Astrocyte (in vitro differentiated cells and primary cell): ENCODE measurements at regions not wholly inside any gene's neighbourhood (a gene's known extent, or its start where the extent isn't known, plus 50 kb on each side); places are given as distances from the start of the nearest gene placed in this dataset.

Experiments used
- DNase-seq: peaks from one replicate; pipeline ENCODE4 v3.0.0-alpha.2; 2010; ENCODE audit warnings: low read depth
- FAIRE-seq: peaks from 2 replicates; lab custom pipeline; 2011; peaks lifted over from hg19 to GRCh38; lab: Jason Lieb, UNC
- H2AFZ ChIP-seq: 2 replicates; pipeline ENCODE4 v1.6.0; 2012; ENCODE audit warnings: low read depth, low read length, inconsistent platforms
- H3K27ac ChIP-seq: 2 replicates; pipeline ENCODE4 v1.5.1; 2011; ENCODE audit warnings: low read depth, low read length, inconsistent platforms
- H3K27me3 ChIP-seq: 2 replicates; pipeline ENCODE4 v1.6.0; 2011; ENCODE audit warnings: low read length, inconsistent platforms; ENCODE audit not compliant: insufficient read depth
- H3K36me3 ChIP-seq: 2 replicates; pipeline ENCODE4 v1.5.1; 2011; ENCODE audit warnings: low read length, inconsistent platforms; ENCODE audit not compliant: insufficient read depth
- H3K4me1 ChIP-seq: 2 replicates; pipeline ENCODE4 v1.5.1; 2011; ENCODE audit warnings: low read length, inconsistent platforms; ENCODE audit not compliant: insufficient read depth
- H3K4me2 ChIP-seq: 2 replicates; pipeline ENCODE4 v1.6.0; 2012; ENCODE audit warnings: low read length, inconsistent platforms
- H3K4me3 ChIP-seq: 2 replicates; pipeline ENCODE4 v1.5.1; 2011; ENCODE audit warnings: low read depth, mild to moderate bottlenecking, low read length, inconsistent platforms; ENCODE audit not compliant: insufficient read depth
- H3K79me2 ChIP-seq: 2 replicates; pipeline ENCODE4 v1.6.0; 2012; ENCODE audit warnings: mild to moderate bottlenecking, low read length, inconsistent platforms; ENCODE audit not compliant: insufficient read depth
- H3K9ac ChIP-seq: 2 replicates; pipeline ENCODE4 v1.6.0; 2012; ENCODE audit warnings: mild to moderate bottlenecking, low read length, inconsistent platforms
- H3K9me3 ChIP-seq: 2 replicates; pipeline ENCODE4 v1.5.1; 2012; ENCODE audit warnings: low read depth, mild to moderate bottlenecking, low read length, inconsistent platforms; ENCODE audit not compliant: insufficient read depth
- H4K20me1 ChIP-seq: 2 replicates; pipeline ENCODE4 v1.6.0; 2012; ENCODE audit warnings: low read length, inconsistent platforms; ENCODE audit not compliant: insufficient read depth
- H3K27ac Mint-ChIP-seq: one replicate; pipeline ENCODE4 v1.8.0; 2021; ENCODE audit warnings: mild to moderate bottlenecking, mixed read lengths; ENCODE audit not compliant: unreplicated experiment
- H3K27me3 Mint-ChIP-seq: one replicate; pipeline ENCODE4 v1.8.0; 2021; ENCODE audit warnings: low read depth, mixed read lengths; ENCODE audit not compliant: unreplicated experiment
- H3K36me3 Mint-ChIP-seq: one replicate; pipeline ENCODE4 v1.8.0; 2021; ENCODE audit warnings: low read depth, mixed read lengths; ENCODE audit not compliant: unreplicated experiment
- H3K4me1 Mint-ChIP-seq: one replicate; pipeline ENCODE4 v1.8.0; 2021; ENCODE audit warnings: low read depth, mixed read lengths; ENCODE audit not compliant: unreplicated experiment
- H3K4me3 Mint-ChIP-seq: one replicate; pipeline ENCODE4 v1.8.0; 2021; ENCODE audit warnings: mild to moderate bottlenecking, moderate library complexity, mixed read lengths; ENCODE audit not compliant: unreplicated experiment
- H3K9me3 Mint-ChIP-seq: one replicate; pipeline ENCODE4 v1.8.0; 2021; ENCODE audit warnings: mild to moderate bottlenecking, mixed read lengths; ENCODE audit not compliant: unreplicated experiment
- EZH2 ChIP-seq: IDR thresholded peaks from 2 replicates; pipeline ENCODE4 v1.6.1; 2012; ENCODE audit warnings: mild to moderate bottlenecking, low read length, inconsistent platforms; ENCODE audit not compliant: insufficient read depth
- TF ChIP-seq, protein P1 (sequence below): IDR thresholded peaks from 2 replicates; pipeline ENCODE4 v1.5.1; 2011; ENCODE audit warnings: low read depth, mild to moderate bottlenecking, inconsistent platforms, low read length, moderate library complexity; ENCODE audit not compliant: insufficient read depth

DNA sequence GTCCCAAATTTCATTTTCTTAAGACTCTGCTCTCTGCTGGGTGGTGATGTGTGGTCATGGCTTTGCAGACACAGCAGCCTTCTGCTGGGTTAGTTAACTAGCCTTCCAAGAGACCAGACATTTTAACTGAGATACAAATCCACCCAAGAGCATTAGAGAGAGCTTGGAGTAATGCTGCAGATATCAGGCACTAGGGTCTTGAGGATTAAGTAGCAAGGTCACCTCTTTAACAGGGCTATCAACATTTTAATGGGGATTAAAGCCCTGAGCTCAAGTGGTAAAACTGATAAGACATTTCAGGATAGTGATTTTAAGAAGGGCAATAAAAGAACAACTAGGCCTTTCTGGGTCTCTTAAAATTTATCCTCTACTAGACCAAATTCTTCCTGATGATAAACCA is 461.2 kb downstream of the MEIS1 start:
- Histone ChIP-seq H3K27me3 (no peaks in the 10 kb centered on the region), H3K9me3 (no peaks in the 10 kb centered on the region), H3K27ac (no peak overlapping the region), H3K9ac (no peak overlapping the region), H2AFZ (no peak overlapping the region), H4K20me1 (no peaks in the 10 kb centered on the region), H3K79me2 (no peaks in the 10 kb centered on the region), H3K36me3 (no peaks in the 10 kb centered on the region), H3K4me1 (peaks cover 8% of the 10 kb centered on the region), H3K4me3 (no peak overlapping the region), H3K4me2 (no peak overlapping the region)
- Mint-ChIP-seq H3K36me3 (no peaks in the 10 kb centered on the region), H3K4me1 (peaks cover 12% of the 10 kb centered on the region), H3K4me3 (no peak overlapping the region), H3K27me3 (no peaks in the 10 kb centered on the region), H3K9me3 (no peaks in the 10 kb centered on the region), H3K27ac (no peak overlapping the region)
- no peak for TF ChIP-seq EZH2
- TF ChIP-seq, protein P1, sequence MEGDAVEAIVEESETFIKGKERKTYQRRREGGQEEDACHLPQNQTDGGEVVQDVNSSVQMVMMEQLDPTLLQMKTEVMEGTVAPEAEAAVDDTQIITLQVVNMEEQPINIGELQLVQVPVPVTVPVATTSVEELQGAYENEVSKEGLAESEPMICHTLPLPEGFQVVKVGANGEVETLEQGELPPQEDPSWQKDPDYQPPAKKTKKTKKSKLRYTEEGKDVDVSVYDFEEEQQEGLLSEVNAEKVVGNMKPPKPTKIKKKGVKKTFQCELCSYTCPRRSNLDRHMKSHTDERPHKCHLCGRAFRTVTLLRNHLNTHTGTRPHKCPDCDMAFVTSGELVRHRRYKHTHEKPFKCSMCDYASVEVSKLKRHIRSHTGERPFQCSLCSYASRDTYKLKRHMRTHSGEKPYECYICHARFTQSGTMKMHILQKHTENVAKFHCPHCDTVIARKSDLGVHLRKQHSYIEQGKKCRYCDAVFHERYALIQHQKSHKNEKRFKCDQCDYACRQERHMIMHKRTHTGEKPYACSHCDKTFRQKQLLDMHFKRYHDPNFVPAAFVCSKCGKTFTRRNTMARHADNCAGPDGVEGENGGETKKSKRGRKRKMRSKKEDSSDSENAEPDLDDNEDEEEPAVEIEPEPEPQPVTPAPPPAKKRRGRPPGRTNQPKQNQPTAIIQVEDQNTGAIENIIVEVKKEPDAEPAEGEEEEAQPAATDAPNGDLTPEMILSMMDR = no peak
- no peak for DNase-seq
- no peak for FAIRE-seq

DNA sequence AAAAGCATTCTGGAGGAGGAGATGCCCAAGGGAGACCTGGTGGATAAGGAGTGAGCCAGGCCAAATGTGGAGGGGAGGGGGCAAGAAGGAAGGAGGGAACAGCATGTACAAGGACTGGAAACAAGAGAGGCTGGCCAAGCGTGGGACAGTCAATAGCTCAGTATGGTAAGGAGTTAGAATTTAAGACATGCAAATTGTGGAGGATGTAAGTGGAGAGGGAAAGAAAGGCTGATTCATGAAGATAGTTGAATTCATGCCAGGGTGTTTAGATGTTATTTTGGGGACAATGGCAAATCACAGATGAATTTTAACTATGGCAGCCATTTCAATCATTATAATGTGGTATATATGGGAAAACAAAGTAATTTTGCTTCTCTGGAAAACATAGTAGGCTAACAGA is 462.3 kb downstream of the MEIS1 start:
- H3K27ac ChIP-seq = peak overlapping the region; percentile 10
- H4K20me1 ChIP-seq = no peaks in the 10 kb centered on the region
- no peak overlapping the region for H3K27ac Mint-ChIP-seq
- peaks cover 12% of the 10 kb centered on the region for H3K4me1 Mint-ChIP-seq
- peak; percentile 77 for FAIRE-seq
- no peaks in the 10 kb centered on the region for H3K79me2 ChIP-seq
- no peaks in the 10 kb centered on the region for H3K27me3 Mint-ChIP-seq
- H2AFZ ChIP-seq = no peak overlapping the region
- H3K4me3 ChIP-seq = no peak overlapping the region
- no peaks in the 10 kb centered on the region for H3K36me3 Mint-ChIP-seq
- no peaks in the 10 kb centered on the region for H3K9me3 ChIP-seq
- no peak for TF ChIP-seq EZH2
- TF ChIP-seq, protein P1 = no peak
- H3K9ac ChIP-seq = no peak overlapping the region
- H3K4me2 ChIP-seq = peak overlapping the region; percentile 48
- H3K36me3 ChIP-seq = no peaks in the 10 kb centered on the region
- DNase-seq = peak; percentile 85
- H3K9me3 Mint-ChIP-seq = no peaks in the 10 kb centered on the region
- H3K4me3 Mint-ChIP-seq = no peak overlapping the region
- H3K27me3 ChIP-seq = no peaks in the 10 kb centered on the region
- peaks cover 8% of the 10 kb centered on the region for H3K4me1 ChIP-seq

DNA sequence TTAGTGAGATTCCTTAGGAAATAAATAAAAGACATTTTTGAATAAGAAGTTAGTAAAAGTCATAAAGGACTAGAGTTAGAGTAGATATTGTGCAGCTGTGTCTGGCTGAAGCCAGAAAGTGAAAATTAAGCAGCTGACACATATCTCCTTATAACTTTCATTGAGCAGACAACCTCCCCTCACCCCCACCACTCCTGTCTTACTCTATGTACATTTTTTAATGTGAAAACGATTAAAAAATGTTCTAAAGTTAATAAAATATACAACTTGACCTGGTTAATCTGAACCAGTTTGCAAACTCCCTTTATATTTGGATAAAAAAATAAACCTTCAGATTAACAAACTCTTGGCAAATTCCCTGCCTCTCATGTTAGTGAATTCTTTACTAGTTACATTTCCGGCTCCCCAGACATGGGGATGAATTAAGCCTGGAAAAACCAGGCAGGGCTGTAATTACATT is 462.8 kb downstream of the MEIS1 start:
- Histone ChIP-seq H3K27me3 (no peaks in the 10 kb centered on the region), H3K9me3 (no peaks in the 10 kb centered on the region), H3K4me1 (peaks cover 8% of the 10 kb centered on the region), H3K27ac (no peak overlapping the region), H2AFZ (no peak overlapping the region), H4K20me1 (no peaks in the 10 kb centered on the region), H3K79me2 (no peaks in the 10 kb centered on the region), H3K9ac (no peak overlapping the region), H3K4me3 (no peak overlapping the region), H3K36me3 (no peaks in the 10 kb centered on the region), H3K4me2 (peak overlapping the region; percentile 48)
- Mint-ChIP-seq H3K4me3 (no peak overlapping the region), H3K36me3 (no peaks in the 10 kb centered on the region), H3K27ac (no peak overlapping the region), H3K27me3 (peaks cover 2% of the 10 kb centered on the region), H3K9me3 (no peaks in the 10 kb centered on the region), H3K4me1 (peaks cover 12% of the 10 kb centered on the region)
- TF ChIP-seq, protein P1 = no peak
- TF ChIP-seq EZH2 = no peak
- FAIRE-seq = no peak
- peak; percentile 37 for DNase-seq
